NCI-H2029 (cell line): ENCODE measurements at regions not wholly inside any gene's neighbourhood (a gene's known extent, or its start where the extent isn't known, plus 50 kb on each side); places are given as distances from the start of the nearest gene placed in this dataset.
"Not testable (repeated sequence)": the region's sequence is repeated elsewhere in the genome, so short reads cannot be mapped to it uniquely, and the experiment has no call there.

Source experiments
- DNase-seq: peaks from one replicate; lab custom pipeline; 2025; lab: John Stamatoyannopoulos, UW

DNA sequence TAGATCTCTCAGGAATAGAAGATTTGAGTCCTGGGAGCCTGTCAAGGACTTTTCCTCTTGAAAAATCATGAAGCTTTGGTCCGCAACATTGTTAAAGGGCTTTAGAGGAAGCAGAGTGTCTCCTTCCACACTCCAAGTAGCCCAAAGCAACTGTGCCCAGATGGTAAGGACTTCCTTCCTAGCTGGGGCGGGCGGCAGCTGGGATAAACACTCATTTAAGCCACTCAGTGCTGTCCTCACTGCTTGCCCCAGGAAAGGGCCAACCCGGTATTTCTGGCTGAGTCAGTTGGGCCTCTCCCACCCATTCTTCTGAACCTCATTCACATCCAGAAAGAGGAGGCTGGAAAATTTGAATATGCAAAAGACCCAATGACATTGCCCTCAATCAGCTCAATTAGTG is 144.3 kb downstream of the CHIC2 start:
- no peak for DNase-seq

DNA sequence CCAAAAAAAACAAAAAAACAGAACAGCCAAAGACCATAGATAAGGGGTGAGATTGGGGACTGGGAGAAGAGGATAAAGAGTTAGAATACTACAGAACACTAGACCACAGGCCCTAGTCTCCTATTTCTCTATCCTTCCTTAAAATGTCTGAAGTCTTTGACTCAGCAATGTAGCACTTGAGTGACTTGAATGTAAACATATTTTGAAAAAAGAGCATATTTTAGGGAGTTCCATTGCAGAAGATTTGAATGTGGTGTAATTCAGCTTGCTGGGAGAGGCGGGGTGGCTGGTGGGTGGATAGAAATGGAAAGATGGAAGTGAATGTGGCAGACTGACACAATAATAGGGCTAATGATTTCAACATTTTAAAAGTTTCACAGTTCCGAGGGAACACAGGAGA is 144.9 kb downstream of the CHIC2 start:
- no peak for DNase-seq

DNA sequence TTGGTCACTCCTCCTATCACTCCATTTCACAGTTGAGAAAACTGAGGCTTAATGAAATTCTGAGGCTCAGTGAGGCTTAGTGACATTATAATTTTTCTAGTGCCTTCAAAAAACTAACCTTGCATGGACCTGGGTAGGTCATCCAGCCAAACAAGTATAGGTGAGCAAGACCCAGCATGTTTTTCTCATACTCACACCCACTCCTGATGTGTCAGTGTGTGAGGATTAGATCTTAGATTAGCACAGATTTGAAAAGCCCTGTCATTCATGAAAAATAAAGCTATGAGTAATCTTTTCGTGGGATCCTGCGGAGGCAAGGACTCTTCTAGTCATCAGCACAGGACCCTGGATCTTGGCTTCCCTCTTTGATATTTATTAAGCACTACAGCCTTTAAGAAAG is 146.7 kb downstream of the CHIC2 start:
- no peak for DNase-seq

DNA sequence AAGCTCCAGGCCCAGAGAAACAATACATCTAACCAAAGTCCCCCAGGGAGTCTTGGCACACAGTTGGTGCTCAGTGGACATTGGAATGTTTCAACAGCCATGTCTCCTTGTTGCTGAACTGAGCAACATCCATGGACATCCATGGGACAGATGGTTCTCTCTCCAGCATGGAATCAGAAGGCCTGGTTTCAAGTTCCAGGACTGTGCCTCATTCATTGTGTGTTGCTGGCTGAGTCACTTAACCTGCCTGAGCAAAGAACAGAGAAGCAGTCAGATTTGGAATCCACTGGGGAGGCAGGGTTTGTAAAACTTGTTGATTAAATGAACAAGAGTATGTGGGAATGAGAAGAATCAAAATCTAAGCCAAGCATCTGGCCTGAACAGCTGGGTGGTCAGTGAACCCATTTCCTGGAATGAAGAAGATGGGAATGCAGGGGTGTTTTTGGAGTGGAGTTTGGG is 147.9 kb downstream of the CHIC2 start:
- no peak for DNase-seq

DNA sequence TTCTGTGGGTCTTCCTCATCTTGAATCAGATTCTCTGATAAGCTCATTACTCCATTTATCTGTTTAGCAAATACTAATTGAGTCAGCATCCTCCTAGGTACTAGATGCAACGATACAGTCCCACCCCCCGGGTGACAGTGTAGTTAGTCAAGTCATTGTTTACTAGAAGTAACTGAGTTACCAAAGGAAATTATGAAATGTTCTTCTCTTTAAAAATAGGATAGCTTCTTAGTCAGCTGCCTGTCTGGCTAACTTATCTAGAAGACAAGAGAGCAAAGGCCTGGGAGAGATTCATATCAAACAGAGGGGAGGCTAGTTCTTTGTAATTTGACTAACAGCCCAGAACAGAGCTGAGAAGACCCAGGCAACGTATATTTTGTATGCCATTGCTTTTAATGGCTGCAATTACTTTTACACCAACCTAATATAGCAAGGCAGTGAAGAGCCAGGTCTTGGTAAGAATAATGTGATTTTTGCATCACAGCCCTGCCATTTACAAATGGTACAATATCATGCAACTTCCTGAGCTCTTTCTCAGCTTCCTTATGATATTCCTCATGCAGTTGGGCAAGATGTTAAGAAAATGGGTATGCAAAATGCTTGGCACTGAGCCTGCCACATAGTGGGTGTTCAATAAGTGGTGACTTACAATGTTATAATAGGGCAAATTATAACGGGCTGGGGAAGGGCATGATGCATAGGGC is 149.9 kb downstream of the CHIC2 start:
- DNase-seq: no peak

DNA sequence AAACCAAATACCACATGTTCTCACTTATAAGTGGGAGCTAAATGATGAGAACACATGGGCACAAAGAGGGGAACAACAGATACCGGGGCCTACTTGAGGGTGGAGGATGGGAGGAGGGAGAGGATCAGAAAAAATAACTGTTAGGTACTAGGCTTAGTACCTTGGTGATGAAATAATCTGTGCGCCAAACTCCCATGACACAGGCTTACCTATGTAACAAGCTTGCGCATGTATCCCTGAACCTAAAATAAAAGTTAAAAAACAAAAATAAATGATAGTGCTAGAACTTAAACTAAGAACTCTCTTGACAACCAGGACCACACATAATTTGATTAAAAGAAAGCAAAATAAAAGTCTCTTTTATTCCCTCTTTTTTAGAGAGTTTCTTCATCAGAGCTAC is 150.6 kb downstream of the CHIC2 start:
- DNase-seq: no peak

DNA sequence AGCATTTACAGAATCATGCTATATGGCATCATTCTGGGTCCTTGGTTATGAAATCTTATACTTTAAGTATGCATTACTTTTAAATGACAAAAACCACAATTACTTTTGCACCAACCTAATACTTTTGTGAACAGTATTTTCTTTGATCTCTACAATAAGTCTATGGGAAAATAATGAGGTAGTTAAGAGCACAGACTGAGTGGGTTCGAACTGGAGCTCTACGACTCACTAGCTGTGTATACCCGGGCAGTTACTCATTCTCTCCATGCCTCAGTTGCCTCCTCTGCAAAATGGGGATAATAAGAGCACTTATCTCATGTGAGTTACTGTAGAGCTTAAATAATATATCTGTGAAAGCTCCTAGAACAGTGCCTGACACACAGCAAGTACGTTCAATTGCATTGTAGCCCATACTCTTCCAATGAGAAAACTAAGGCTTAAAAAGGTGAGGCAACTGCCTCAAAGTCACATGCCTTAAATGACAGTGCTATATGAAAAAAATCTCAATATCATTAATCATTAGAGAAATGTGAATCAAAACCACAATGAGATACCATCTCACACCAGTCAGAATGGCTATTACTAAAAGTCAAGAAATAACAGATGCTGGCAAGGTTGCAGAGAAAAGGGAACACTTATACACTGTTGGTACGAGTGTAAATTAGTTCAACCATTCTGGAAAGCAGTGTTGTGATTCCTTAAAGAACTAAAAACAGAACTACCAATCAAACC is 151.5 kb downstream of the CHIC2 start:
- no peak for DNase-seq

DNA sequence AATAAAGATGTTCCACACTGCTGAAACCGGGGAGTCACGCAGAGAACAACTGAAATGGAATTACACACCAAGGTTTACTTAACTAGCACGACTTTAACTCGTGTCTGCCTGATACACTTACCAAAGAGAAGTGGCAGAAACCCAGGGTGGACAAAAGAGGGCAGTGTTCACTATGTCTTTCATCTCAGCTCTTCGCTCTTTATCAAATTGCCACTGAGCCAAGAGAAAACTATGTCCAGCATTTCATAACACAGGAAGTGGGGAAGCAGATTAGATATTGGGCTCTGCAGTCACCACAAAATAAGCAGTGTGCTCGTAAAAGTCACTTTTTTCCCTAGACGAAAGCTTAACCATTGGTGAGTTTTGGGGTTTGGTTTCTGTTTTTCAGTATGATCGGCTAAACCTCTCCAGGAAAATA is 155.7 kb downstream of the CHIC2 start:
- DNase-seq: peak; percentile 64

DNA sequence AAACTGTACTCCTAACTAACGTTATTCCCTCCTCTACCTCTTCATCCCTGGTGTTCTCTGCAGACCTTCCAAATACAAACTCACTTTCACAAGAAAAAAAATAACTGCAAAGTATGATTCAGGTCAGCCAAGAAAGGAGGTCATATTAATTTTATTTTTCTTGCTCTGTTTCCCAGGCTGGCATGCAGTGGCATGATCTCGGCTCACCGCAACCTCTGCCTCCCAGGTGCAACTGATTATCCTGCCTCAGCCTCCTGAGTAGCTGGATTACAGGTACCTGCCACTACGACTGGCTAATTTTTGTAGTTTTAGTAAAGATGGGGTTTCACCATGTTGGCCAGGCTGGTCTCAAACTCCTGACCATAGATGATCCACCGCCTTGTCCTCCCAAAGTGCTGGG is 156.6 kb downstream of the CHIC2 start:
- no peak for DNase-seq

DNA sequence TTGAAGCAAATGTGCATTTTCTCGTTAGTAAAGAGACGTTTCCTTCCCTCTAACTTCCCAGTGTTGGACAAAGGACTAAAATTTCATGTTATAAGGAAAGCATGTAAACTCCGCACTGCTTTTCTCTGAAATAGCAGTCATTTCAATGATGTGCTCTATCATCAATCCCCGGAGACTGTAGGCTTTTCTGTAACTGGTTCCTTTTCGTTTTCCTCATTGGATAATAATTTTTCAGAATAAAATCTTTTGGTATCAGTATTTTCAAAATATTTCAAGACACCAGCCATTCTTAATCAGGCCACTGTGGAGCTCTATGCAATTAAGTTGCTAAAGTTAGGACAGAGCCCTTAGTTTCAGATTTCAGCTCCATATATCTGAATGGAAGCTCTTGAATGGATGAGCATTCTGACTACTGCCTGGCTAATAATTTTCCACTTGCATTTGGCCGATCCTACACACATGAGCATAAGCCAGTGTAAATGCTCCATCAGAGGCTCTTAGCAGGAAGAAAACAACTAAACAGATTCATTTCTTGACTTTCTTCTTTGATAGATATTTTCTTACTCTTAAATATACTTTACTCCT is 157.7 kb downstream of the CHIC2 start:
- DNase-seq: no peak

DNA sequence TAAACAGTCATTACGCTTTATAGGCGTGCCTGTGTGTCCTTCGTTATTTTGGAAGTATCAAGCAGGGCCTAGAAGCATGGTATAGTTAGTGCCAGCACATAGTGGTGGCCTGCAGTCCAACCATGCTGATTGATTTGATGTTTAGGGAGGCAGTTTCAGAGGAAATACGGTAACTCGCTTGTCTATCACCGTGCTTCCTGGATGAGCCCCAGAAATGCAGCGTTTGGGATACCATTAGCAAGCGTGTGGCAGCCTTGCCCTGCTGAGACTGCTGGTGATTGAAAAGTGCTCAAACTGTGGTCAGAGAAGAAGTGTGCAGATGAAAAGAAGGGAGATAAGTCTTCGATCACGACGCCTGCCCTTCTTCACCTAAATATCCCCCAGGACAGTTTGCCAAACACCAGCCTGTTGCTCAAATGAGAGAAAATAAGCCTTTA is 158.4 kb downstream of the CHIC2 start:
- no peak for DNase-seq

DNA sequence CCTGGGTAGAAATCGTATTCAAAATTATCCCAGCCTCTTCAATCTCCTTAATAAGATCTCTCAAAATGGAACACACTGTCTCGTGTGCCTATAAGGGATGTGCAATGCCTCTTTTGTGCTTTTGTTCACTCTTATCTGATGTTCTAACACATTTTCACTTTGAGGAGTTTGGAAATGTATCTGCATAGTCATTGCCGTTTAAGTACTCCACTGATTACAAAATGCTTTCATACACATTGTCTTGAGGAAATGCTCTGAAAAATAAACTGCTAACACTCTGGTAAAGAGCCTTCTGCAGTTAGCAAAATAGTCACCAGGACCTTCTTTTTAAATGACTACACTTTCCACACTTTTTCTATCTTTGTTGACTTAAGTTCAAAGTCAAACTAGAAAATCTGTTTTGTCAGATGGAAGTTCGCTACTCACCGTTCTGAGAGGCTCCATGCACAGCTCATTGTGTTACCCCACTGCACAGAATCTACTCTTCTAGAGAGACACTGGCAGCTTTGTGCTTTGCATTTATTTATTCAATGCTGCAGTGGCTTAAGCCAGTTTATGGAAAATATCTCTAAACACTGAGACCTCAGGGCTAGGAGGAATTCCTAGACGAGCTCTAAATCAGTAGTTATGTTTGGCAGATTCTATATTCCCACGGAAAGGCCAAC is 159.0 kb downstream of the CHIC2 start:
- no peak for DNase-seq

DNA sequence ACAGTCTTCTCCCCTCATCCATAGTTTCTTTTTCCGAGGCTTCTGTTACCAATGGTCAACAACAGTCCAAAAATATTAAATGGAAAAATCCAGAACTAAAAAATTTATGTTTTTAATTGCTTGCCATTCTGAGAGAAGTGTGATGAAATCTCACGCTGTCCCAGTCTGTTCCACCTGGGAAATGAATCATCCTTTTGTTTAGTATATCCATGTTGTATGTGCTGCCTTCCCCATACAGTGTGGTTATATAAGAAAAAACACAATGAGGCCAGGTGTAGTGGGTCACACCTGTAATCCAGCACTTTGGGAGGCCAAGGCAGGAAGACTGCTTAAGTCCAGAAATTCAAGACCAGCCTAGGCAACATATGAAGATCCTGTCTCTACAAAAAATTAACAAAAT is 161.6 kb downstream of the CHIC2 start:
- DNase-seq: no peak

DNA sequence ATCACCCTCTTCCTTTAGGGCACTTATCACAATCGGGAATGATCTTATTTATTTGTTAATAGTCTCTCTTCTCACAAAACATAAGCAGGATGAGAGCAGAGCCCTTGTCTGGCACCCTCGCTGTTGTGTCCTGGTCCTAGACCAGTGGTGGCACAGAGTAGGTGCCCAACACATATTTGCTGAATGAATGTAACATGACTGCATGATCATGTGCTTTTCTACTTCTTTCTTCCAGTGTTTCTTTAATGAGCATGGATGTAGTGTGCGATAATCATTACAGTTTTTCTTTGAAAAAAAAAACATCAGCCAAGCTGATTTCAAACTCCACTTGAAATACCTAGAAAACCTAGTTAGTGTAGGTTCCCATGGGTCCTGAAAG is 164.1 kb downstream of the CHIC2 start:
- no peak for DNase-seq

DNA sequence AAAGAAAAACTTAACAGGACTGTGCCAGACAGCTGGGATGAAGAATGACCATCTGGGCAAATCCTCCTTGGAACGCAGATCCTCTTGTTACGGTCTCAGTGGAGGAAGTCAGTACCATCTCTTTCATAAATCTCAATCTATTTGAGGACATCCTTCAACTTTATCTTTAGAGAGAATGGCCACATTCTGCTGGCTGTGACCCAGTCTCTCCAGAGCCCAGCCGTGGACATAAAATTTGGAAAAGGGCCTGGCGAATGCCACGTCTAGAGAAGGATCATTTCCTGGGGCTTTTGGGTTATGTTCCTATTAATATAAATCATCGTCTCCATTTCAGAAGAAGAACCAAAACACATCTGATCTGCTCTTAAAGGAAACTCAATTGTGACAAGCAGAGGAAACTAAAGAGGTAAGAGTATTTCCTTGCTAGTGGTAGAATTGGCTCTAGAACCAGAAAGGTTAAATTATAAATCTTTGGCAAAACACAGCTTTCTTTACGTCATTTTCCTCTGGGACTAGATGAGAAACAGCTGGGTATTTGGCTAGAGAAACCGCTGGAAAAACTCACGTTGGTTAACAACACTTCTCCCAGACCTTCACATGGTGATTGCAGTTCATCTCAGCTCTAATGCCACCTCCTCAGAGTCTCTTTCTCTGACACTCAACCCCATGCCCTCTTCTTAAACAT is 164.7 kb downstream of the CHIC2 start:
- no peak for DNase-seq

DNA sequence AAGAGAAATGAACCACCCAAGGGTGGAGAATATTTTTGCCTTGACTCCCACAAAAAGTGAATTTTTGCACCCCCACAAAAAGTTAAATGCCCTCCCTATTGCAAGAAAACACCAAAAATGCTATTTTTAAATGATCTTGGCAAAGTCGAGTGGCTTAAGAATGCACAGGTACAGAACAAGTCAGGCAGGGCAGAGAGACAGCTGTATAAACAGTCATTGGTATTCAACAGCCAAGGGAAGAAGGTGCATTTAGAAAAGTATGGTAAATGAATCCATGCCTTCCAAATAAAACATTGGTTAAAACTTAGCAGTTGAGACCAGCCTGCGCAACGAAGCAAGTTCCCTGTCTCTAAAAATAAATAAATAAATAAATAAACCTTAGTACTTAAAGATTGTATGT is 169.3 kb downstream of the CHIC2 start:
- DNase-seq: no peak

DNA sequence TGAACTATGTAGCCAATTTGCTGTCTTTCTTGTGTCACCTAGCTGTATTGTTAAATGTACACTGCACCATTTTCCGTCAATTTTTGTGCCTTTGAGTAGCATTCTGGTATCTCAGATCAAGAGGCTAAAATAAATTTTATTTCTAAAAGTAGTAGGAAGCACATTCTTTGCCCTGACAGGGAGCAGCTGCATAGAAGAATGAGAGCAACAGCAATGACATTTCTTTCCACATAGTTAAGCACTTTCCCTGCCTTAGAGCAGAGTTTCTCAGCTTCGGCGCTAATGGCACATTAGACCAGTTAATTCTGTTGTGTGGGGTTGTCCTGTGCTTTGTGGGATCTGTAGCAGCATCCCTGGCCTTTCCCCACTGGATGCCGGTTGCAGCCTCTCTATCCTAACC is 173.9 kb downstream of the CHIC2 start:
- DNase-seq: no peak

DNA sequence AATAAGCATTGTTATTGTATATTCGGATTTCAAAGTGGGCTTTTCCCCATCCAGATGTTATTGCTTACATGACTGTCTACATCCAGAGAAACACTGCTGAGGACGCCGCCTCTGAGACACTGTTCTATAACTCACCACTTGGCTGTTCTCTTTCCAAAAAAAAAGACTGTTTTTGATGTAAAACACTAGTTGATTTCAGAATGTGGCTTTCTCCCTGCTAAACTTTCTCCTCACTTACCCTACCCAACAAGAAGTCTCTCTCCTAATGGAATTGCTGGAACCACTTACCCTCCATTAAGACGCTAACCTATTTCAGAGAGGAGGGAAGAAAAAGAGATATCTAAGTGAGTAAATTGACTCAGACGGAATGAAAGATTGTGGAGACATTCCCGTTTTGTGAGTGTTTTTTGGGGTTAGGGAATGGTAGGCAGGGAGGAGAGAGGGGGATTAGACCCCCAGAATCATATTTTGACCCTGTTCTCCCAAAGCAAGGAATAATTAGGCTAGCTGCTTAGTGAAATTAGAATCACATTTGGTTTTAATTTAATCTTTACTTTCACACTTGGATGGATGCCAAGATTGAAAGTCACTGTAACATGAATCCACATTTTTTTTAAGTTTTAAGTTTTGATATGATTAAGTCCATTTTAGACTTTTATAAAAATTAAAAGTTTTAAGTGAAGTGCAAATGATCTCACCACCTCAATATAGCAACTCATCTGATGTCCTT is 174.9 kb downstream of the CHIC2 start:
- DNase-seq: no peak

DNA sequence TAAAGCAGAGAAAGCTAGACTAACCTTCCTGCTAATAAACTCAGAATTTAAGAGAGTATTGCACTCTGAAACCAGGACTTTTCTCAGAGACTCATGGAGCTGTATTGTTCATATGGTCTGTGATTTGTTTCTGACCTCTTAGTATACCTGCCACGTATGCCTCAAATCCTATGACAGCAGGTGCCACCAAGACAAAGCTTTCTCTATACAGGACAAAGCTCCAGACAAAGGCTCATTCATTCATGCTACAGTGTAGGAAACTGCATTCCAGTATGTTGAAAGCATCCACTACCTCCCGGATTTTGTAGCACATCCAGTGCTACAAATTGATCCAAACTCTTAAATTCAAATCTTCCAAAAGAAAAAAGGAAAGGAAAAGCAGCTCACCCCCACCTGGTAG is 178.3 kb downstream of the CHIC2 start:
- no peak for DNase-seq

DNA sequence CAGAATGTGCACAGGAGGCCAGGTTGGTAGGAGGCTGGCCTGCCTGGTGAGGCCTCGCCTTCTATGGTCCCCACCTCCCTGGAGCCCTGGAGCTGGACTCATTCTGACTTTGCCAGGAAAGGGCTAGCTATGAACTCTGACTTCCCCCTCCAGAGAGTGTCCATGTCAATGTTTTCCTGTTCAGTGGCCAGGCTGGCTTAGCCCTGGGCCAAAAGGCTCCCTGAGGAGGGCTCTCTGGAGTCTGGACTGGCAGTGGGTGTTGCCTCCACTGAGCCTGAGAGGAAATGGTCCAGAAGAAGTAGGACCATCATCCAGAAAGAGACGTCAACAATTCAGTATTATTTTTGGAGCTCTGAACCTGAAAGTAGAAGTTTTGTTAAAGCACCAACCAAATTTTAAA is 178.7 kb downstream of the CHIC2 start:
- DNase-seq: no peak

DNA sequence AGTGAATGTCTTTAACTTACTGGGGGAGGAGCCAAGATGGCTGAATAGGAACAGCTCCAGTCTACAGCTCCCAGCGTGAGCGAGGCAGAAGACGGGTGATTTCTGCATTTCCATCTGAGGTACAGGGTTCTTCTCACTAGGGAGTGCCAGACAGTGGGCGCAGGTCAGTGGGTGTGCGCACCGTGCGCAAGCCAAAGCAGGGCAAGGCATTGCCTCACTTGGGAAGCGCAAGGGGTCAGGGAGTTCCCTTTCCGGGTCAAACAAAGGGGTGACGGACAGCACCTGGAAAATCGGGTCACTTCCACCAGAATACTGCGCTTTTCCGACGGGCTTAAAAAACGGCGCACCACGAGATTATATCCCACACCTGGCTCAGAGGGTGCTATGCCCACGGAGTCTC is 187.3 kb downstream of the CHIC2 start:
- DNase-seq: not testable (repeated sequence)

DNA sequence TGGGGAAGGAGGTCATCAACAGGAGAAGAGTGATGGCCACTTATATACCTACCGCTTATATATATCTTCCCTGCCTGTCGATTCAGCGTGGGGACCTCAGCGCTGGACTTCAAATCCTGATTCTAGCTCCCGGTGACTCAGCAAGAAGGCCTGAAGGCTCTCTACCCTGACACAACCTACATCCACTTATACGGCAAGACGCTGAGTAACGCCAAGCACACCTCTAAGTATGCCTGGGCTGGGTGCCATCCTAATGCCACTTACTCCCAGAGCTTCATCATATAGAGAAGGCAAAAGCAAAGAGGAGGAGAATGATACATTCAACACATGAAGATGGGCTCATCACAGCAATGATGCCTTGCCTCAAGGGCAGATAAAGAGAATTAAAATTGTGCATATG is 198.3 kb downstream of the CHIC2 start:
- DNase-seq: no peak
